GM21576 (cell line): ENCODE measurements at regions not wholly inside any gene's neighbourhood (a gene's known extent, or its start where the extent isn't known, plus 50 kb on each side); places are given as distances from the start of the nearest gene placed in this dataset.
"Not testable (repeated sequence)": the region's sequence is repeated elsewhere in the genome, so short reads cannot be mapped to it uniquely, and the experiment has no call there.

Source experiments
- ATAC-seq: cut with Tn5 transposase; IDR thresholded peaks from one replicate; pipeline ENCODE4 v1.9.1; 2021; ENCODE audit warnings: mild to moderate bottlenecking, moderate library complexity; ENCODE audit not compliant: unreplicated experiment

- ATAC-seq, result not testable (repeated sequence)
Observed at GRCh38 chr1:121048769-121049443, 135.2 kb downstream of the FAM72B start.

GRCh38 chr1:121050097-121050496 lies 134.0 kb downstream of the FAM72B start:
- not testable (repeated sequence) for ATAC-seq

DNA sequence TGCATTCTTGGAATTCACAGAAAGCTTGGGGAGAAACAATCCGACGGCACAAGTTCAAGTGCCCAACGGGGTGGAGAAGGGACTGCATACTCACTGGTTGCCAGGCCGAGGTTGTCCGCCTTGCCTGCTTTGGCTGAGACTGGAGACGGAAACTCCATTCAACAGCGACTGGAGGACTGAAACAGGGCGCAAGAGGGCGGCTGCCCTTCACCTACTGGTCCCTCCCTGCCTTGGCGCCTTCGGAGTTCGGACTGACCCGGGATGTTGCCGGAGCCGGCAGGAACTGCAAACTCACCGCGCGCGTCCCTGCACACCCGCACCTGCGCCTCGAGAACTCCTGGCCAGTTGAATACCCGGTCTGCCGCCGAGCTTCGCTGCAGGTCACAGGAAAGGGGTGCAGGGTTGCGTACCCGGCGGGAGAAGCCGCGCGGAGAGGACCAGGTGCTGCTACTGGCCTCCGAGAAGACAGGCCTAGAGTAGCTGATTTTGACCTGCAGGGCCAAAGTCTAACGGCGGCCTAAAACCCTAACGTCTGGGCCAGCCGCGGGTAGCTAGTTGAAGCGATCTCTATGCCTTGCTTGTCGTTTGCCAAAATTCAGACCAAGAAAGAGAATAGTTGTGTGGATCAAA lies 132.9 kb downstream of the FAM72B start:
- not testable (repeated sequence) for ATAC-seq

DNA sequence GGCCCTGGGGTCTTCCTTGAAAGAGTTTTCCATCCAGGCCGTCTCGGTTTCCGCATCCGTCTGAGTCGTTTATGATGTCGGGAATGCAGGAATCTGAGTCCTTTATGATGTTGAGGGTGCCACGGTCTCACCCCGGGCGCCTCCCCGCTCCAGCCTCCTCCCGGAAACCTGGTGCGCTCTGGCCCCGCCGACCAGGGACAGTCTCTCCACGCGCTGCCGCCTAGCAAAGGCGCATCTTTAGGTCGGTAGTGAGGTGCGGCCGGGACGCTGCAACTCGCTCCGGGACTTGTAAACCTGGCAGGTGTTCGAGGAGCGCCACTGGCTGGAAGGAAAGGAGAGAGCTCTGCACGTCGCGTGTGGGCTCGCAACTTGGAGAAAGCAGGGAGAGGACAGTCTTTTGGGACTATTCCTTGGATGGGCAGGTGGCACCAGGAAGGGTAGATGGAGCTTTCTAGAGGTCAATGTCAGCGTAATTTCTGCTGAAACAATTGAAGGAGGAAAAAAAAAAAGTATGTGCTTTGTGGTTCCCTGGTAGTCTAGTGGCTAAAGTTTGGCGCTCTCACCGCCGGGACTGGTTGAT lies 132.0 kb downstream of the FAM72B start:
- ATAC-seq, result not testable (repeated sequence)

DNA sequence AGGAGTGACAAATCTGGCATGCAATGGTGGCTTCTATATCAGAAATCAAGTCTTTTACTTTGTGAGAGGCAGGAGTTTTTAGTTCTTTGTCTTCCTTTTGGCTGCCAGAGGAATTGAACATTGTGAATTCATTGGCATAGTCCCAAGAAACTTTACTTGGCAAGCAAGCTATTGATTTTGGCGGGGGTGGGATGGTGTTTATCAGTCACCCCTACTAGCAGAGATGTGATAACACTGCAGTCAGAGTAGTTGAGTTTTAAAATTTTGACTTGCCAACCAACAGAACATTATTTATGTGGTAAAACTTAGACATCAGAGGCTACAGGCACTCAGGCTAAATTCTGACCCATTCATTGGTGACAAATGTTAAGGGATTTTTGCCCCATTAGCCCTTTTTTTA lies 129.2 kb downstream of the FAM72B start:
- not testable (repeated sequence) for ATAC-seq

DNA sequence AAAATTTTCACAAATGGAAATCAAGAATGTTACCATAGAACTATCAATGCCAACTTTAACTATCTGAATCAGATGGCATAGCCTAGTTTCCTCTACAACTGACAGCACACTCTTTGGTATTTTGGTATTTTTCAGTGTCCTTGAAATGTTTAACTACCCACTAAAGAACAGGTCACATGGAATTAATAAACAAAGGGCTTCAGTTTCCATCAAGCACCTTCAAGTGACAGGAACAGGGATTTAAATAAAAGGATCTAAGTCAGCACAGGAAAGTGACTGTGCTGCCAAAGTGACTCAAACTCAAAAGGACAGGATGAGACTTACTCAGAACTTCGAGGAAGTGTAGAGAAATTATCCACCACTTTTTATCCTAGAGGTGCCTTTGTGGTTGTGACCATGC lies 117.2 kb downstream of the FAM72B start:
- ATAC-seq, result not testable (repeated sequence)

DNA sequence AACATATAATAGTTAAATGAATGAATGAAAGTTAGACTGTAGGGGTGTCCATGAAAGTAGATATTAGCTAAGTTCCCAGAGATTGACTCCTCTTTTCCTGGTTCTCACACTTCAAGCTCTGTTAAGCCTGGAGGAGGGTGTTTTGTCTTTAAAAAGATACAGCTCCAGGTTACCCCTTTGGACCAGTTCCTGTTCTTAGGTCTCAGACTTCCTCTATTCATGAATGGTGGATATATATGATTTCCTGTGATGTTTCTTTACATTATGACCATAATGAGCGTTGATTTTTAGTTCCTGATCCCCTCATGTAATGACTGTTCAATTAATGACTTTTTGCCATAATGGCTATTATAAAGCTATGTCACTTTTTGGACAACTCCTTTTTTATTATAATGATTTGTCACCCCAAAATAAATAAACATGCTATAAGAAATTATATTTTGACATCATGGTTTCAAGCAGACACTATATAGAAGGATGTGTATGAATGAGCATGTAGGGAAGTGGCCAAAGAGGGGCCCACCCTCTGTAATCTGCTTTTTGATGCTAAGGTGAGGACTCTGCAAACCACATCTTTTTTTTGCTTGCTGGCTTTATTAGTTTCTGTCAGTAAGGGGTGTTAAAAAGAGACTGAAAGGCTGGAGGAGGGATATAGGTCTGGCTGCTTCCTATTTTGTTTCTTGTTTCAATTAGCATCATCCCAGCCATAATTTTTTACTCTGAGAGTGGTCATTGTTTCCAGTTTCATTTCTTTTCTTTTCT lies 115.2 kb downstream of the FAM72B start:
- ATAC-seq, result not testable (repeated sequence)

DNA sequence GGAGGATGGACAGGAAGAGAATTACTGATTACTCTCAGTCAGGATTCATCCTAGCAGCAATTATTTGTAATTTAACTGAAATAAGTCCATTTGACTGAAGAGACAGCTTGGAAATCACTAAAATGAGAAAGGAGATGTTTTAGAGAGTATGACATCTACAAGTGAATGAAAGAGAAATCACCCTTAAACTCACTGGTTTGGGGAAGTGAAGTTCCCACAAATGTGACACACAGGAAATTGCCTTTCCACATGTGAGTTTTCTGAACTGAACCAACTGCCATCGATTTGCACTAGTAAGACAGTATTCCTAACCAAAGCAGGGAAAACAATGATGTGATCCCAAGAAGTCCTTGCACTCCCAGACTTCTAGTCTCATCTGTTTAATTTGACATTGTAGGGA lies 110.3 kb downstream of the FAM72B start:
- ATAC-seq, result not testable (repeated sequence)

GRCh38 chr1:121075254-121075805 lies 108.8 kb downstream of the FAM72B start:
- ATAC-seq, result not testable (repeated sequence)

DNA sequence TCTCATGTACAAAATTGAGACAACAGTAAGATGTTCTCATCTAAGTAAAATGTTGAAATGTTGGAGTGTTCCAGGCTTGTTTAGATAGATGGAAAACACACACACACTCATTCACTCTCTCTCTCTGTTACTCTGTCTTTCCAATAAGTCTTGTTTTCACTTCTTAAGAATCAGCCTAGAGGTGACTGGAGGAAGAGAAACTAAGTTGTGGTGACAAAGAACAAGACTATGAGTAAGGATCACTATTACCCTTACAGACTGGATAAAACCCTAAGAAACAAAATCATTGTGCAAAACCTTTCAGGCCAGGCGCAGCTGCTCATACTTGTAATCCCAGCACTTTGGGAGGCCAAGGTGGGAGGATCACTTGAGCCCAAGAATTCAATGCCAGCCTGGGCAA lies 107.5 kb downstream of the FAM72B start:
- ATAC-seq, result peak; percentile 94

- ATAC-seq, result not testable (repeated sequence)
Observed at GRCh38 chr1:121079655-121080054, 104.5 kb downstream of the FAM72B start.

- ATAC-seq, result not testable (repeated sequence)
Observed at GRCh38 chr1:121080197-121080903, 103.8 kb downstream of the FAM72B start.

DNA sequence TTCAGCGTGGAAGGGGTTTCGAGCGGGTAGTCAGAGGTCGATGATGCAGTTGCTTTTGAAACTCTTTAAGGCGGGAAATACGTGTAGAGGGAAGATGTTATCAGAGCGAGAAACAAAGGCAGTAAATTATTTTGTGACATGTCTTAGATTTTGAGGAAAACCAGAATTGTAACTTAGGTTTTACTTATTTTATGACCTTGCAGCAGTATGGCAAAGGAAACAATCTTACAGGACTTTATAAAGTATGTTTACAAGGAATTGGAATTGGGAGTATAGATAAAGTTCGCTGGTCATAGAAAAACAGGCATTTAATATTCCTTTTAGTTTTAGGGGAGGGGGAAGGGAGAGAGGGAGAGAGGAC lies 103.3 kb downstream of the FAM72B start:
- not testable (repeated sequence) for ATAC-seq

DNA sequence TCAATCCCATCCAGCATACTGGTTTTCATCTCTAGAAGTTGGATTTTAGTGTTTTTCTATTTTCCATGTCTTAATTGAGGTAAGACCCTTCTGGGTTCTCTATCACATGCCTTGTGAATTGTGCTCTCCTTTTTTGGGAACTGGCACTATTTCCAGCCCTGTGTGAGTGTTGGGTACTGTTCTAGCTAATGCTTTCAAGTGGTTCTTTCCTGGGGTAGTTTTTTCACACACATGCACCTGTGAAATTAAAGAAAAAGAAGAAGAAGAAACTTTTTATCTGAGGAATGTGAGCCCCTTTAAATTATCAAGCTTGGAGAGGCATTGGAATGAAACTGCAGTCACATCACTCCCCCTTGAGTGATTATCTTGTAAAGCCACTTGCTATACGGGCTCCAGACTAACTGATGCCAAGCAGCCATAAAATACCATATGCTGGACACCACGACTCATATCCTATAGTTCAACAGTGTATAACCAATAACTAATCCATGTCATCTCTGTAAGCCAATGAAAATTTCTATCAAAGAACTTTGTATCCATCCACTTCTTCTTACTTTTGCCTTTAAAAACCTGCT lies 102.4 kb downstream of the FAM72B start:
- not testable (repeated sequence) for ATAC-seq

DNA sequence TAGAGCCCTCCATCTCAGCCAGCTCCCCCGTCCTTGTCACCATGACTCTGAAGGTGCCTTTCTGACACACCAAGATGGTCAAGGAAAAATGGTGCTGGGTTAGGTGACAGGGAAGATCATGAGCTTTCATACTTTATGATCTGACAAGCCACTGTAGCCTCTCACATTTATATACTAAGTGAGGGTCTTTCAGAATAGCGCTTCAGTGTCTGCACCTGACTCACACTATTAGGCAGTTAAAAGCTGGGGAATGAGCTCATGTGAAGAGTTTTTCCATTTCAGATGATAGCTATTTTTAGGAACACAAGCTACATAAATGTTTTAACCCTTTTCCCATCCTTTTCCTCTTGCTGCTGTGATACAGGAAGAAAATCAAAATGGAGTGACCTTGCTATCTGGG lies 101.1 kb downstream of the FAM72B start:
- not testable (repeated sequence) for ATAC-seq

GRCh38 chr1:121086249-121086648 lies 97.9 kb downstream of the FAM72B start:
- not testable (repeated sequence) for ATAC-seq

DNA sequence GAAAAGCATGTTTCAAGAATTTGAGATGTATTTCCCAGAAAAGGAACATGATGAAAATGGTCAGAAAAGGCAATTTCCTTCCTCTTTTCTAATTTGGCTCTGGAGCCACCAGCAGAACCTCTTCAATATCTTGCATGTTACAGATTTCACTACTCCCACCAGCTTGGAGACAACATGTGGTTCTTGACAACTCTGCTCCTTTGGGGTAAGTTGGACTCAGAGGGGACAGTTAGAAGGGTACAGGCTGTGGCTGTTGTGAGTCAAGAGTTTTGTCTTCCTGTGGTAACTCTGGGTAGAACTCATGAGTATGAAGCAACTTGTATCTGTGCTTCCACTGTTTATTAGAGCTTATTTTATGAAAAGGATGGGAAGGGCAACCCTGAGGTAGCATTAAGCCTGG lies 96.9 kb downstream of the FAM72B start:
- ATAC-seq, result not testable (repeated sequence)

GRCh38 chr1:121088568-121088967 lies 95.6 kb downstream of the FAM72B start:
- ATAC-seq, result not testable (repeated sequence)

DNA sequence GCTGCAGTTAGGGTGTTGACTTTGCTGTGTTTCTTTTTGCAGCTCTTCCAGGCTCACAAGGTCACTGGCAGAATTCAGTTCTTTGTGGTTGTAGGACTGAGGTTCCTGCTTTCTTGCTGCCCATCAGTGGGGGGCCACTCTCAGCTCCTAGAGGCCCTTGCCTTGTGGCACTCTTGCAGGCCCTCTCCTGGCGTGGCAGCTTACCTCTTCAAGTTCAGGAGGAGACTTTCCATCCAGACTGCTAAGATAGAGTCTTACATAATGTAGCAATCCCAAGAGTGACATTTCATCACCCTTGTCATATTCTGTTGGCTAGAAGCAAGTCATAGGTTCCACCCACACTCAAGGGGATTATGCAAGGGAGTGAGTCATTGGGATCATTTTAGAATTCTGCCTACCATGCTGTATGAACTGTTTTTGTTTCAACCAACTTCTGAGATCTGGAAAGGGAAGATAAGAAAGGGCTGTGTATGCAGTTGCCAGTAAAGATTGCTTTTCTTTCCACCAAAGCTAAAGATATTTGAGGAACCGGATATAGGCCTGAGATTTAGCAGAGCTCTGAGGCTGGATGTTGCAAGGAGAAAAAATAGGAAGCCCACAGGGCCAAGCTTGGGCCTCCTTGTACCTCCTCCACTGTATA lies 91.7 kb downstream of the FAM72B start:
- ATAC-seq, result not testable (repeated sequence)

- not testable (repeated sequence) for ATAC-seq
Observed at GRCh38 chr1:121095014-121095413, 89.1 kb downstream of the FAM72B start.
